ENCODE measurements at regions not wholly inside any gene's neighbourhood (a gene's known extent, or its start where the extent isn't known, plus 50 kb on each side); places are given as distances from the start of the nearest gene placed in this dataset.

GRCh38 chr3:64353226-64353625 is 128.0 kb upstream of the PRICKLE2 start:
- no peak for DNase-seq (ENCODE audit: low spot score)

- no peak for DNase-seq (ENCODE audit: low spot score)
Observed at GRCh38 chr3:64352639-64352992, 127.3 kb upstream of the PRICKLE2 start.

- DNase-seq (ENCODE audit: low spot score), result no peak
Observed at GRCh38 chr3:64351713-64352638, 126.7 kb upstream of the PRICKLE2 start.

- DNase-seq (ENCODE audit: low spot score), result no peak
Observed at GRCh38 chr3:64349551-64349950, 124.3 kb upstream of the PRICKLE2 start.

- no peak for DNase-seq (ENCODE audit: low spot score)
Observed at GRCh38 chr3:64345371-64345770, 120.1 kb upstream of the PRICKLE2 start.

- DNase-seq (ENCODE audit: low spot score), result no peak
Observed at GRCh38 chr3:64344721-64345207, 119.5 kb upstream of the PRICKLE2 start.

GRCh38 chr3:64343689-64344430 is 118.6 kb upstream of the PRICKLE2 start:
- no peak for DNase-seq (ENCODE audit: low spot score)

- DNase-seq (ENCODE audit: low spot score), result no peak
Observed at GRCh38 chr3:64342940-64343688, 117.8 kb upstream of the PRICKLE2 start.

- no peak for DNase-seq (ENCODE audit: low spot score)
Observed at GRCh38 chr3:64341296-64341695, 116.0 kb upstream of the PRICKLE2 start.

- DNase-seq (ENCODE audit: low spot score), result no peak
Observed at GRCh38 chr3:64340641-64341101, 115.4 kb upstream of the PRICKLE2 start.

GRCh38 chr3:64336488-64336887 is 111.2 kb upstream of the PRICKLE2 start:
- no peak for DNase-seq (ENCODE audit: low spot score)

GRCh38 chr3:64332459-64333350 is 107.4 kb upstream of the PRICKLE2 start:
- no peak for DNase-seq (ENCODE audit: low spot score)

GRCh38 chr3:64331605-64332004 is 106.3 kb upstream of the PRICKLE2 start:
- DNase-seq (ENCODE audit: low spot score), result no peak

GRCh38 chr3:64329037-64329436 is 103.8 kb upstream of the PRICKLE2 start:
- DNase-seq (ENCODE audit: low spot score), result no peak

- DNase-seq (ENCODE audit: low spot score), result peak; percentile 81
Observed at GRCh38 chr3:64327100-64327804, 102.0 kb upstream of the PRICKLE2 start.

GRCh38 chr3:64321747-64322146 is 96.5 kb upstream of the PRICKLE2 start:
- DNase-seq (ENCODE audit: low spot score), result no peak

- DNase-seq (ENCODE audit: low spot score), result no peak
Observed at GRCh38 chr3:64319391-64319790, 94.1 kb upstream of the PRICKLE2 start.

- no peak for DNase-seq (ENCODE audit: low spot score)
Observed at GRCh38 chr3:64318668-64319271, 93.5 kb upstream of the PRICKLE2 start.

GRCh38 chr3:64318001-64318400 is 92.7 kb upstream of the PRICKLE2 start:
- no peak for DNase-seq (ENCODE audit: low spot score)

- DNase-seq (ENCODE audit: low spot score), result no peak
Observed at GRCh38 chr3:64316971-64317370, 91.7 kb upstream of the PRICKLE2 start.
